AG09309 (cell line): ENCODE measurements at regions not wholly inside any gene's neighbourhood (a gene's known extent, or its start where the extent isn't known, plus 50 kb on each side); places are given as distances from the start of the nearest gene placed in this dataset.

Source experiments
- DNase-seq: peaks from one replicate; pipeline ENCODE4 v3.0.0-alpha.2; 2010; ENCODE audit warnings: low read depth
- H3K4me3 ChIP-seq: 2 replicates; pipeline ENCODE4 v1.5.1; 2011; ENCODE audit warnings: mild to moderate bottlenecking, low read depth, low read length, moderate library complexity; ENCODE audit not compliant: control insufficient read depth
- CTCF ChIP-seq: IDR thresholded peaks from 2 replicates; pipeline ENCODE4 v1.5.1; 2011; ENCODE audit warnings: mild to moderate bottlenecking, low read depth, low read length, inconsistent platforms; ENCODE audit not compliant: insufficient read depth, control insufficient read depth; ENCODE audit errors: missing control alignments

- H3K4me3 ChIP-seq, result no peak overlapping the region
- no peak for DNase-seq
- no peak for TF ChIP-seq CTCF
Observed at GRCh38 chr3:35383216-35383615, 256.1 kb upstream of the ARPP21 start.

- no peak for DNase-seq
- no peak overlapping the region for H3K4me3 ChIP-seq
- TF ChIP-seq CTCF, result no peak
Observed at GRCh38 chr3:35383719-35384555, 255.4 kb upstream of the ARPP21 start.

GRCh38 chr3:35385271-35385670, 254.1 kb upstream of the ARPP21 start:
- H3K4me3 ChIP-seq, result no peak overlapping the region
- TF ChIP-seq CTCF, result no peak
- DNase-seq, result no peak

- TF ChIP-seq CTCF, result no peak
- DNase-seq, result no peak
- H3K4me3 ChIP-seq, result no peak overlapping the region
Observed at GRCh38 chr3:35389907-35390306, 249.4 kb upstream of the ARPP21 start.

GRCh38 chr3:35392187-35392586, 247.1 kb upstream of the ARPP21 start:
- TF ChIP-seq CTCF, result no peak
- DNase-seq, result no peak
- H3K4me3 ChIP-seq, result no peak overlapping the region

- TF ChIP-seq CTCF, result no peak
- DNase-seq, result no peak
- H3K4me3 ChIP-seq, result no peak overlapping the region
Observed at GRCh38 chr3:35393901-35394799, 245.2 kb upstream of the ARPP21 start.
